GM18502 (cell line): ENCODE measurements at regions not wholly inside any gene's neighbourhood (a gene's known extent, or its start where the extent isn't known, plus 50 kb on each side); places are given as distances from the start of the nearest gene placed in this dataset.

Source experiments
- ATAC-seq: cut with Tn5 transposase; IDR thresholded peaks from one replicate; pipeline ENCODE4 v1.9.1; 2021; ENCODE audit warnings: mild to moderate bottlenecking; ENCODE audit not compliant: unreplicated experiment, poor library complexity

DNA sequence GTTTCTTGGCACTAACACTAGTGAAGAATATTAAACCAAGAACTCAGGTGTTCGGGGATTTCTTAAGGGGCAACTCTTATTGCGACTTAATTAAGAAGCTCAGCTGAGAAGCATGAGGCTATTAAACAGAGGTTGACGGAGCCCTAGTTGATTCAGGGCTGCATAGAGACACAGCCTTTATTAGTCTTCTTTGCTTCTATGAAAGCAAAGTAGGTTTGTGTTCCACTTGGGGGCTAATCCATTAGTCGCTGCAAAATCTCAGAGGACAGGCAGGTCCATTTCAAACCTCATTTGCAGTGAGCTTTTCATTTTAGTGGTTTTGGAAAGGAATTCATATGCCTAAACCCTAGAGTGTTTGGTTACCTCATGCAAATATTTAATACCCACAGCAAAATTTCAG is 506.6 kb upstream of the SULF2 start:
- no peak for ATAC-seq

DNA sequence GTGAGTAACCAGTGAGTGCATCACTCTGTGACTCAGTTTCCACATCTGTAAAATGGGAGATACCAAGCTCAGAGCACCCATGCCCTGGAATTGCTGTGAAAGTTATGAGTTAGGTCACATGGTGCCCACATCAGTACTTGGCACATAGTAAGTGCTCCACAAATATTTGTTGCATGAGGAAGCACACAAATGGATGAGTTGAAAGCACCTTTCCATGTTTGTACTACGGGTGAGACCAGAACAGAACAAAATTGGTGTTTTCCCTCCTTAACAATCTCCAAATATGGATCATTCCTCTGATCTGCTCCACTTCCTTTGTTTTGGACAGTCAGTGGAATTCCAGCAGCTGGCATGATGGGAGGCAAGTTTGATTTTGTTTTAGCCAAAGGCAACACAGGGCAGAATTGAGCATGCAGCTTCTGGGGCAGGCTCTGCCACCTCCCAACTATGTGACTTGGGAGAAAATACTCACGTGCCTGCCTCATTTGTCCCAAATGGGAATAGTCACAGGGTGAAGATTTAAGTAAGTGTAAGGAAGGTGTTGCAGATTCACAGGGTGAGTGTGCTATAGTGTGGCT is 503.7 kb upstream of the SULF2 start:
- ATAC-seq: no peak

DNA sequence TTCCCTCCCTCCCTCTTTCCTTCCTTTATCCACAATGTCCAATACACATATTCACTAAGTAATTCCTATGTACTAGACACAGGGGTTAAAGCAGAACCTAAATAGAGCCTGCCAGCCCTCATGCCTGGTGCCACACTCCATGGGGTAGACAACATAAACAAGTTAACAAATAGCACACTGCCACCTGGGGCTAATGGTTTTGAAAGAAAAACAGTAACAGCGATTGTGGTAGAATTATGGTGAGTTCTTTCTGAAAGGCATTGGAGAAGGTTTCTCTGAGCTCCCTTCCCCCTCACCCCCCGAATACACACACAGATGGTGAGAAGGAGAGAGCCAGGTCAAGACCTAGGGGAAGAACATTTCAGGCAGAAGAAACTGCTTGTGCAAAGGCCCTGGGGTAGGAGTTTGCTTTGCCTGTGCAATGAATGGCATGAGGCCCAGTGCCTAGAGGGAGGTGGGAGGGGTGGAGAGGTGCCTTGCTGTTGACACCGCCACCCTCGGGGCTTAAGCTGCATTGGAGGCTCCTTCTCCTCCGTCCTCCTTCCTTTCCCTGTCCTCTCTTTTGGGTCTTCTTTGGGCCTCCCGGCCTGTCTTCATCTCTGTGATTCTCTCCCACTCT is 502.4 kb upstream of the SULF2 start:
- ATAC-seq: no peak

DNA sequence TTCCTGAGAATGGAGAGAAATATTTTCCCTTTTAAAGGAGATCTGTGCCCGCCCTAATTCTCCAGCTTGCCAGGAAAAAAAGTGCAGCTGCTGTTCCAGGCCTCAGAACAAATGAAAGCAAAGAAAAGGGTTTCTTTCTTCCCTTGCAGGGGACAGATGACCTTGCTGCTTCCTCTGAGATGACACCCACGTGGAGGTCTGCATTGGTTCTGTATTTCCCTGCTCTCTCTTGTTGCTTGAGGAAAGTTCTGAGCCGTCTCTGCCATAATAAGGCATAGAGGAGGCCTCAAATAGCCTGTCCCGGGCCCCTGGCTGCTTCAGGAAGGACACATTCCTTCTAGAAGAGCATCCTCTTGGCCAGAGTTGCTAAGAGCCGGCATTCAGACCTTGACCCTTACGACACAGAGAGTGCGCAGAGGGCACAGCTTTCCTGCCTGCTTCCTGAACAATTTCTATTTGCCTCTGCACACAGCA is 501.8 kb upstream of the SULF2 start:
- ATAC-seq: no peak

DNA sequence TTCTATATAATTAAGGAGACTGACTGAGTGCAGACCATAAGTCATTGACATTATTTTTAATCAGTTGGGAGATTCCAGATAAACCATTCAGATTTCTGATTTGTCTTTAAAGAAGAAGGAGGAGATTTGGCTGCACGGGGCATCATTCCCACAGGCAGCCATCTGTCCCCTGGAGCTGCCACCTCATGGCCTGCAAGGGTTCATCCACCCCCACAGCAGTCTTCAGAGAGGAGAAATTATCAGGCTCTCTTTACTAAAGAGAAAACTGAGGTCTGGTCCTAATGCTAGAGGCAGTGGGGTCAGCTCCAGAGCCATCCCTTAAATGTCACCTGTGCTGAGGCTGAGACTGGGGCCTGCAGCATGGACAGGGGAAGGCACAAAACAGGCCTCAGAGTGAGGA is 501.3 kb upstream of the SULF2 start:
- ATAC-seq: no peak

DNA sequence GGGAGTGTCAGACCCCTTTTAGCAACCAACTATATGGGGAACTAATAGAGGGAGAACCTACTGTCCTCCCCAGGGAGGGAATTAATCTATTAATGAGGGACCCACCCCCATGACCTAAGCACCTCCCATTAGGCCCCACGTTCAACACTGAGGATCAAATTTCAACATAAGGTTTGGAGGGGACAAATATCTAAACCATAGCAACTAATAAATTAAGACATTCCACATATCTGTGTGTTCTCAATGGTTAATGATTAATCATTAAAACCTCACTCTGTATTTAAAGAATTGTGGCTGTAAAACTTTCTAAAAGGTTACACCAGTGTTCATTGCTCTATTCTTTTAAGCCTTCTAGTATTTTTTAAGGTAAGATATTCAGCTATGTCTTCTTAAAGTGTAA is 500.4 kb upstream of the SULF2 start:
- ATAC-seq: no peak

DNA sequence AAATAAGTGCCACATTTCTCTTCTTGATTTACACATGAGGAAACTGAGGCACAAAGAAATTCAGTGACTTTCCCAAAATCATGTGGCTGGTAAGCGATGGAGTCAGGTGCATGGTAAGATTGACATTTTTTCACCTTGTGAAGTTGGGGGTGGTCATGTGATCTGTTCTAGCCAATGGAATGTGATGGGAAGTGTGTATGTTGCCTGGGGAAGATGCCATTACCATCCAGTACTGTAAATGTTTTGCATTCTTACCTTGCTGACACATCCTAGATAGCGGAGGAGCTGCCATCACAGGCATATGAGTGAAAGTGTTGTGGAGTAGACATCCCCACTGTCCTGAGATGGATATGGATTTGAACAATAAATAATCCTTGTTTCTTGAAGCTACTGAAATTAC is 499.6 kb upstream of the SULF2 start:
- no peak for ATAC-seq

DNA sequence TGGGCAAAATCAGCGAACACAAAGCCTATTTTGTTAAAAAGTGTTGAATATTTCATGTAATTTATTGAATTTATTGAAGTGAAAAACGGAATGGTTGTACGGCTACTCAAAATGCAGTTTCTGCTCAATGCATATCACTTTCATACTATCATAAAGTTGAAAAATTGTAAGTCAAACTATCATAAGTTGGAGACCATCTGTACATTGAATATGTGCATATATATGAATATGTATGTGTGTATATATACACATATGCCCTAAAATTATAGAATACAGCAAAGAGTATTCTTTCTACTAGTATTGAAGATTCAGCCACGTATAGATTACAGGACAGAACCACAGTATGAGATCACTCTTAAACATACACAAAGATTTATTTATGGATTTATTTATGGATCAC is 499.0 kb upstream of the SULF2 start:
- no peak for ATAC-seq

DNA sequence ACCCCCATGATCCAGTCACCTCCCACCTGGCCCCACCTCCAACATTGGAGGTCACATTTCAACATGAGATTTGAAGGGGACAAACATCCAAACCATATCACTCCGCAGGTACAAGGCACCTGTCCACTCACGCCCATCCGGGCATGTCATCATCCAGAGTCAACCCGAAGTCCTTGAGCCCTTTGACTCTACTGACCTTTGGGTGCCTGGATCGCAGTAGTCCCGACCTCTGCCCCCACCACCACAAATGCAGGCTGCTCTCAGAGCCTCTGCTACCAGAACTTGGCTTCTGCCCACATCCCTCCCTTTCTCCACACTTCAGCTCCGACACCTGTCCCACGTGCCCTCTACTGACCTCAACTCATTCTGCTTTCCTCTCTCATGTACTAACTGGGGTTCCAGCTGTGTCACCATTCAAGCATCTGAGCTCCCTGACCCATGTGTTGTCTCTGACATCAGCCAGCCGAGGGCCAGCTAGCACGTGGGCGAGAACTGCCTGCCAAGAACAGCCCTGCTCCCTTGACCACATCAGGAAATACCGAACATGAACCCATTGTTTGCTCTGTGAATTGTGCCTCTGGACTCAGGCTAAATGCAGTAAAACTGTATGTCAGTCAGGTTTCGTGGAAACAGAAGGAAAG is 498.3 kb upstream of the SULF2 start:
- ATAC-seq: no peak

DNA sequence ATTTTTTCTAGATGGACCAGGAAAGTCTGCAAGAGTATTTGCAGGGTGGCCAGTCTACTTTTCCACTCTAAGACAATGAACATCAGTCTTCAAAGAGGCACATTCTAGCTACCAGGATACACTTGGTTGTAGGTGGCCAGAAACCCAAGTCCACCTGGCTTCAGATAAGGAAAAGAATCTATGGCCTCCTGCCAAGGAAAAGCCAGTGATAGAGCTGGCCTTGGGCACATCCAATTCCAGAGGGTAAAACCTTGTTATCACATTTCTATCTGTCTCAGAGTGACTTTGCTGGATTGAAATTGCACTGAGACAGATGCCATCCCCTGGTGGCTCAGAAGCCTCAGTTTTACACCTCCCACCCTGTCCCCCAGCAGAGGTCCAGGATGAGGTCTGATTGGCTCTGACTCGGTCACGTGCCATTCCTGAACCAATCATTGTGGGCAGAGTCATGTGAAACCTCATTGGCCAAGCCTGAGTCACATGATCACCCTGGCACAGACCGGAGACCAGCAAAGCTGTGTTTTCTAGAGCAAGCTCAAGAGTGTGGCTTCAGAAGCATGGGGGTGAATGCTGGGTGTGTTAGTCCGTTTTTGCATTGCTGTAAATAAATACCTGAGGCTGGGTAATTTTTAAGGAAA is 497.4 kb upstream of the SULF2 start:
- ATAC-seq: no peak

DNA sequence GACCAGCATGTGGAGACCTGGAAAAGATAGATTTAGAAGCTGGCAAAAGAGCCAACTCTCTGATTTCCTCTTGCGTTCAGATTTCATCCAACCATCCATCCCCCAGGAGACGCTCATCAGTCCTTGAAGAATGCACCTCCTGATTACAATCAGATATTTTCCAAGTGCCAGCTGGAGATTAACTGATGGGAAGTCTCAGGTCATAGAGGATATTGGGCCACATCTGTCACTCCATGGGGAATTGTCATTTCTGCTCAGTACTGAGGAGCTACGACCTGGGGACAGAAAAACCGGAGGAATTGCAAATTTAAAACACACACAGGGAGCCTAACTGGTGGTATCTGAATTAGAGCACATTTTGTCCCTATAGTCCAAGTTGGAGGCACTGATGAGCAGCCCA is 496.2 kb upstream of the SULF2 start:
- ATAC-seq: no peak

DNA sequence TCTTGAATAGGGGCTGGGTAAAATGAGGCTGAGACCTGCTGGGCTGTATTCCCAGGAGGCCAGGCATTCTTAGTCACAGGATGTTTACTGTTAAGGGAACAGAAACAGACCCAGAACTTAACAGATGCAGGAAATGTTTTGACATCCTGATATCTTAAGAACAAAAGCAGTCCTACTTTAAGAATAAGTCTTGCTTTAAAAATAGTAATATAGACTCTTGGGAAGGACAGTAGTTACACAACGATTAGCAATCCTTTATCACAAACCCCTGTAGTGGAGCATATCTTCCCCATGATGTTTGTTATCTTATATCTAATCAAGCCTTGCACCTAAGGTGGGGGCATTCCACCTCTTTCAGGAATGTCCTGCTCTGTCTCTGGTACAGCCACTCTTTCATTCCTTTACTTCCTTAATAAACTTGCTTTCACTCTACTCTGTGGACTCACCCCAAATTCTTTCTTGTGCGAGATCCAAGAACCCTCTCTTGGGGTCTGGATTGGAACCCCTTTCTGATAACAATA is 493.7 kb upstream of the SULF2 start:
- no peak for ATAC-seq

DNA sequence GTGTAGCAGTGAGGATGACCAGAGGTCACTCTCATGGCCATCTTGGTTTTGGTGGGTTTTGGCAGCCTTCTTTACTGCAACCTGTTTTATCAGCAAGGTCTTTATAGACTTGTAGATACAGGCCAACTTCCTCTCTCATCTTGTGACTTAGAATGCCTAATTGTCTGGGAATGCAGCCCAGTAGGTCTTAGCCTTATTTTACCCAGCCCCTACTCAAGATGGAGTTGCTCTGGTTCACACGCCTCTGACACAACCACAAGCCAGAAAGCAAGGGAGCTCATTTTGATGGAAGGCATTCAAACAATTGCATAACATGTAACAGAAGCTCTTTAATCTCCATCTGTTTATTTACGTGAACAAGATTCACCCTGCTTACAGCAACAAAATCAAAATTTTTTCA is 492.0 kb upstream of the SULF2 start:
- no peak for ATAC-seq

DNA sequence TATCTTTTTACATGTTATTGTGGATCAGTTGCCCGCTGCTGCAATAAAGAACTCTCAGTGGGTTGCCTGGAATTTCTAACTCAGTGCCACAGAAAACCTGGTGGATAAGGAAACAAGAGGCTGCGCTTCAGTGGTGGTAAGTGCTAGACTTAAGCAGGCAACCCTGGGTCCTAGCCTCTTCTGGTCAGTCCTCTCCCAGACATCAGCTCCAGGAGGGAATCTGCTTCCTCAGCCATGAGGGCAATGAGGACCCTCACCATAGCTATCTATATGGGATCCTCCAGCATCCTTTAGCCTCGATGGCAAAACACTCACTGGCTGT is 490.7 kb upstream of the SULF2 start:
- ATAC-seq: no peak

DNA sequence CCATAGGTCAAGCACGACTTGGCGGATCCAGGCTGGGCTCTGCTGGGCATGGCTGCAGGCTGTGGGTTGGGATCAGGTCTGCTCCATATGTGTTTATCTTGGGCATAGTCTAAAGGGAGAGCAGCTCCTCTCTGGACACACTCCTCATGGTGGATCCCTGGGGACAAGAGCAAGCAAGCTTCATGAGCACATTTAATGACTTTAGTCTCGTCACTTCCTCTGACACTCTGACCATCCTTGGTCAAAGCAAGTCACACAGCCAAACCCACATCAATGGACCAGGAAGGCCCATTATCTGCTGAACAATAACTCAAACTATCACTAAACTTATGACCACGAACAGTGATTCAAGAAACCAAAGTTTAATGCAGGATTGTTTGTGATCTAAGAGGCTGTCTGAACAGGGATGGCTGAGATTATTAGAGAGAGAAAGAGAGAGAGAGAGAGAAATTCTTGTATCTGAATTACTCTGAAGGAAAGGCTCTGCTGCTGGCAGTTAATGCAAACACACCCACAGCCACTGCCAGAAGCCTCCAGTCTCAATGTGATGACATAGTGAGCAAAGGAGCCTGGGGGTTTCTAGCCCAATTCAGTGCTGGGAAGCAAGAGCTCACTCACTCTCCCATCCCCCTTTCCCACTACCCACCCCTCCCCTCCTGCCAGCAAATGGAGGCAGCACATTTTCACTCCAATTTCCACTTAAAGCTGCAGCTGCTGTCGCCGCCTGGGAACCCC is 490.2 kb upstream of the SULF2 start:
- ATAC-seq: no peak

DNA sequence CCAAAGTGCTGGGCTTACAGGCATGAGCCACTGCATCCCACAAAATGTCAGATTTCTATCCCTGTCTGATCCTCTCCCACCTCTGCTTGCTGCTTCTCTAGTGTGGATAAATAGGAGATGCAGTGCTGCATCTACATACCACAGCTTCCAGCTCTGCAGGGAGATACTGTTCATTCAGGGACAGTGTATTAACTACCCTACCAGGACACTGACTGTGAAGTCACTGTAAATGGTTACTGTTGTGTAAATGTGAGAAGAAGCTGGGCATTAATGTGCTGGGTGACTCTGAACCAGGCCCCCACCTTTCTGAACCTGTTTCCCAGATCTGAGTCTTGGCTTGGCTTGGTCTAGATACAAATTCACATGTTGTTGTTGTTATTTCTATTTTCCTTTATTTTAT is 488.6 kb upstream of the SULF2 start:
- no peak for ATAC-seq

DNA sequence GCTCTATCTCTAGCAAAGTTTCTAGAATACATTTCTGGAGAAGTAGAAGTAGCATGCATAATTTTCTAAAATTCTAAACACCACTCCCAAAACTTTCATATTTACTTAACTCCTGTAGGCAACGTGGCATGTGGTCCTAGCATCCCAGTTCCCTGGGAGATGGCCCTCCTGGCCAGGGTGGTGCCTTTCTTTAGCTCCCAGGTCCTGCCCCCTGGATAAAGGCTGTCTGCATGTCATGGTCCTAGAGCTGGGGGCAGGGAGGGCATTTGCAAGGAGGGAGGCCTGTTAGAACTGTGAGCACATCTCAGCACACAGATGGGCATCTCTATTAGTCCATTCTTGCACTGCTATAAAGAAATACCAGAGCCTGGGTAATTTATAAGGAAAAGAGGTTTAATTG is 485.6 kb upstream of the SULF2 start:
- no peak for ATAC-seq

DNA sequence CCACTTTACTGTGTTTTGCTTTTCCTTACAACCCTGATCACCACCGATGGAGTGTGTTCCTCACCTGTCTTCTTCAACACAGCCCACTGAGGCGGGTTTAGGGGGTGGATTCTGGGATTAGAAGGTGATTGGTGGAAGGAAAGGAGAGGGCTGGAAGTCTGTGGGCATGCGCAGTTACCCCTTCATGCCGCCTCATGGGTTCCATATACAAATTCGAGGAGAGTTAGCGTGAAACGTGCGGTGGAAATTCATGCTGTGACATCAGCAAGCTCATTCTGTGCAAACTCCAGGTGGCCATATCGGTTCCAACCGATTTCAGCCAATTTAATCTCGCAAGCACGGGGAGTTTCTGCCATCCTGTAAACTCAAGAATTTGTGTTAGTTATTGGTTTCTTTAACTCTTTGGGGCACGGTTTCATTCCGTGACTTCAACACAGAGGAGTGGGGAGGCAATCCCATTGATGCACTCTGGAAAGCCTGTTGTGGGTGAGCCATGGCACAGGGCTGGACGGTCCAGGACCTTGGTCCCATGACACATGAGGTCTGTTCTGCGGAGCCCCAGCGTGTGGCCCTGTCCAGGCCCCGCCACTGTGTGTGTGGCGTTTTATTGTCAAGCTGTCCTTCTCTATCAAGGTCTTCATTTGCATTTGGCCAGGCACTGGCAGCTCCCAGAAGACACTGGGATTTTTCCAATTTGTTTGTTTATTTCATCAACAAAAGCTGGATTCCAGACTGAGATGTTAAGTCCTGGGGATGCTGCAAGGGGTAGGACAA is 482.8 kb upstream of the SULF2 start:
- ATAC-seq: no peak

DNA sequence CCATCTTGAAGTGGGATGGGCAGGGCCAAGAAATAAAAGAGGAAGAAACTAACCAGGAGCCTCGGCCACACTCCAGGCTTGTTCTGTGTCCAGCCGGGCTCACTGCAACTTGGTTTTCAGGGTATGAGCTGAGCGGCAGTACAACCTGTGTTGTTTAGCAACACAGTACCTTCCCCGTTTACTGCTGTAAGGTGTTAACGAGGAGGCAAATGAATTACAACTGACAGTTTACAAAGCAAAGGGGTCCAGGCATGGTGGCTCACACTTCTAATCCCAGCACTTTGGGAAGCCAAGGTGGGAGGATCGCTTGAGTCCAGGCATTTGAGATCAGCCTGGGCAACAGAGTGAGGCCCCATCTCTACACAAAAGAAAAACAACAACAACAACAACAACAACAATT is 481.3 kb upstream of the SULF2 start:
- ATAC-seq: no peak

DNA sequence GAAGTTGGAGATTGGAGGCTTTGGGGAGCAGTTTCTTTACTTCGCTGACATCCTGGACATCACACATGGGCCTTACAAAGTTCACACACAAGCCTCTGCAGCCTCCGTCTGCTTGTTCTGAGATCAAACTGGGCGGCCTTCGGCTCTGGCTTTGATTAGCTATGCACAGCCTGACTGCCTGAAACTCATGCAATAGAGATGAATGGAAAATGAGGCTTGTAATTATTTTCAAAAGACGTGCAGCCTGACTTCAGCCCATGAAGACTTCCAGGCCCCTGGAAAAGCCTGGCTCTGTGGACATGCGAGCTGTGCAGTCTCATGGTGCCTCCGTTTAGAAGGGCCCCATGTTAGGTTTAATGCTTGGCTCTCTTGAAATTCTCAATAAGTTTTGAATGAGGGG is 480.5 kb upstream of the SULF2 start:
- no peak for ATAC-seq
